HUES64 (cell line): ENCODE measurements at regions not wholly inside any gene's neighbourhood (a gene's known extent, or its start where the extent isn't known, plus 50 kb on each side); places are given as distances from the start of the nearest gene placed in this dataset.

ENCODE experiments used
- H3K27ac ChIP-seq: 2 replicates; pipeline ENCODE4 v1.7.0; 2013; ENCODE audit warnings: low read depth, low read length, inconsistent platforms
- H3K27me3 ChIP-seq: 2 replicates; pipeline ENCODE4 v1.6.1; 2013; ENCODE audit warnings: mild to moderate bottlenecking, low read length; ENCODE audit not compliant: insufficient read depth
- H3K36me3 ChIP-seq: 2 replicates; pipeline ENCODE4 v1.6.1; 2013; ENCODE audit warnings: mild to moderate bottlenecking, low read length; ENCODE audit not compliant: insufficient read depth
- H3K4me1 ChIP-seq: 2 replicates; pipeline ENCODE4 v1.6.1; 2013; ENCODE audit warnings: mild to moderate bottlenecking, low read length, moderate library complexity; ENCODE audit not compliant: insufficient read depth
- H3K4me3 ChIP-seq: 2 replicates; pipeline ENCODE4 v1.5.1; 2013; ENCODE audit warnings: mild to moderate bottlenecking, low read length, moderate library complexity
- H3K9ac ChIP-seq: 2 replicates; pipeline ENCODE4 v1.6.1; 2013; ENCODE audit warnings: mild to moderate bottlenecking, low read depth, low read length
- H3K9me3 ChIP-seq: 2 replicates; pipeline ENCODE4 v1.6.1; 2013; ENCODE audit warnings: low read depth, low read length; ENCODE audit not compliant: insufficient read depth
- WGBS: fragments of 150-250, 120-280 bp; methylation state at CpG from one replicate; pipeline ENCODE4 v1.1.7; 2013; ENCODE audit warnings: missing lambda C conversion rate; 5-methylcytosine and 5-hydroxymethylcytosine counted together

- Histone ChIP-seq H3K27me3 (no peaks in the 10 kb centered on the region), H3K4me3 (no peak overlapping the region), H3K4me1 (peaks cover 9% of the 10 kb centered on the region; the same call in 1 of the 2 replicates), H3K9ac (no peak overlapping the region), H3K27ac (no peak overlapping the region), H3K9me3 (no peaks in the 10 kb centered on the region), H3K36me3 (no peaks in the 10 kb centered on the region)
- WGBS: 97% methylated on average over 4 of the region's 4 CpGs
Measured at GRCh38 chr13:106275446-106276032, 259.9 kb downstream of the EFNB2 start.

GRCh38 chr13:106274551-106275203 lies 260.8 kb downstream of the EFNB2 start:
- WGBS: 100% methylated on average over 2 of the region's 3 CpGs
- Histone ChIP-seq H3K27ac (no peak overlapping the region), H3K36me3 (no peaks in the 10 kb centered on the region), H3K4me3 (no peak overlapping the region), H3K9me3 (no peaks in the 10 kb centered on the region), H3K9ac (no peak overlapping the region), H3K4me1 (peaks cover 9% of the 10 kb centered on the region; the same call in 1 of the 2 replicates), H3K27me3 (no peaks in the 10 kb centered on the region)

GRCh38 chr13:106263801-106264200 lies 271.7 kb downstream of the EFNB2 start:
- H3K9ac ChIP-seq: no peak overlapping the region
- WGBS: 91% methylated on average over 4 of the region's 4 CpGs
- H3K4me3 ChIP-seq: no peak overlapping the region
- H3K4me1 ChIP-seq: no peaks in the 10 kb centered on the region
- H3K27me3 ChIP-seq: no peaks in the 10 kb centered on the region
- peaks cover 6% of the 10 kb centered on the region; the same call in 1 of the 2 replicates for H3K9me3 ChIP-seq
- H3K36me3 ChIP-seq: no peaks in the 10 kb centered on the region
- H3K27ac ChIP-seq: no peak overlapping the region

- no peaks in the 10 kb centered on the region for H3K4me1 ChIP-seq
- no peak overlapping the region for H3K4me3 ChIP-seq
- H3K36me3 ChIP-seq: no peaks in the 10 kb centered on the region
- no peak overlapping the region for H3K27ac ChIP-seq
- no peaks in the 10 kb centered on the region for H3K27me3 ChIP-seq
- WGBS: 92% methylated on average over 8 of the region's 8 CpGs
- no peak overlapping the region for H3K9ac ChIP-seq
- peaks cover 6% of the 10 kb centered on the region; the same call in 1 of the 2 replicates for H3K9me3 ChIP-seq
Measured at GRCh38 chr13:106262886-106263285, 272.6 kb downstream of the EFNB2 start.

- no peak overlapping the region for H3K27ac ChIP-seq
- WGBS: 96% methylated on average over 7 of the region's 7 CpGs
- H3K9ac ChIP-seq: no peak overlapping the region
Measured at GRCh38 chr13:106261450-106261849, 274.0 kb downstream of the EFNB2 start.

GRCh38 chr13:106260352-106260751 lies 275.1 kb downstream of the EFNB2 start:
- Histone ChIP-seq H3K27me3 (no peaks in the 10 kb centered on the region), H3K36me3 (no peaks in the 10 kb centered on the region), H3K4me1 (no peaks in the 10 kb centered on the region), H3K9ac (no peak overlapping the region), H3K9me3 (peaks cover 6% of the 10 kb centered on the region; the same call in 1 of the 2 replicates), H3K27ac (no peak overlapping the region), H3K4me3 (no peak overlapping the region)
- WGBS: 97% methylated on average over 18 of the region's 20 CpGs

More at GRCh38 chr13:106261450-106261849, 274.0 kb downstream of the EFNB2 start:
- H3K4me1 ChIP-seq: no peaks in the 10 kb centered on the region
- no peaks in the 10 kb centered on the region for H3K27me3 ChIP-seq
- H3K4me3 ChIP-seq: no peak overlapping the region
- peaks cover 6% of the 10 kb centered on the region; the same call in 1 of the 2 replicates for H3K9me3 ChIP-seq
- no peaks in the 10 kb centered on the region for H3K36me3 ChIP-seq

- H3K4me1 ChIP-seq: no peaks in the 10 kb centered on the region
- peaks cover 6% of the 10 kb centered on the region; the same call in 1 of the 2 replicates for H3K9me3 ChIP-seq
- no peak overlapping the region for H3K9ac ChIP-seq
- H3K27ac ChIP-seq: no peak overlapping the region
- WGBS: 97% methylated on average over 19 of the region's 19 CpGs
- H3K27me3 ChIP-seq: no peaks in the 10 kb centered on the region
- no peaks in the 10 kb centered on the region for H3K36me3 ChIP-seq
- no peak overlapping the region for H3K4me3 ChIP-seq
Measured at GRCh38 chr13:106259928-106260327, 275.5 kb downstream of the EFNB2 start.

GRCh38 chr13:106246666-106247188 lies 288.7 kb downstream of the EFNB2 start:
- H3K27ac ChIP-seq: no peak overlapping the region
- no peaks in the 10 kb centered on the region for H3K9me3 ChIP-seq
- 66% methylated on average over 2 of the region's 4 CpGs for WGBS
- no peak overlapping the region for H3K9ac ChIP-seq
- H3K4me1 ChIP-seq: peaks cover 17% of the 10 kb centered on the region
- no peak overlapping the region for H3K4me3 ChIP-seq
- H3K27me3 ChIP-seq: no peaks in the 10 kb centered on the region
- H3K36me3 ChIP-seq: no peaks in the 10 kb centered on the region

GRCh38 chr13:106246242-106246641 lies 289.2 kb downstream of the EFNB2 start:
- Histone ChIP-seq H3K4me1 (peaks cover 17% of the 10 kb centered on the region), H3K36me3 (no peaks in the 10 kb centered on the region), H3K9me3 (no peaks in the 10 kb centered on the region), H3K4me3 (no peak overlapping the region), H3K9ac (no peak overlapping the region), H3K27me3 (no peaks in the 10 kb centered on the region), H3K27ac (no peak overlapping the region)
- 63% methylated on average over 3 of the region's 3 CpGs for WGBS

- Histone ChIP-seq H3K4me3 (no peak overlapping the region), H3K36me3 (no peaks in the 10 kb centered on the region), H3K27ac (no peak overlapping the region), H3K4me1 (peaks cover 17% of the 10 kb centered on the region), H3K27me3 (no peaks in the 10 kb centered on the region), H3K9me3 (no peaks in the 10 kb centered on the region), H3K9ac (no peak overlapping the region)
- 83% methylated on average over 5 of the region's 6 CpGs for WGBS
Measured at GRCh38 chr13:106243011-106243565, 292.4 kb downstream of the EFNB2 start.
